ENCODE measurements at regions not wholly inside any gene's neighbourhood (a gene's known extent, or its start where the extent isn't known, plus 50 kb on each side); places are given as distances from the start of the nearest gene placed in this dataset.

DNA sequence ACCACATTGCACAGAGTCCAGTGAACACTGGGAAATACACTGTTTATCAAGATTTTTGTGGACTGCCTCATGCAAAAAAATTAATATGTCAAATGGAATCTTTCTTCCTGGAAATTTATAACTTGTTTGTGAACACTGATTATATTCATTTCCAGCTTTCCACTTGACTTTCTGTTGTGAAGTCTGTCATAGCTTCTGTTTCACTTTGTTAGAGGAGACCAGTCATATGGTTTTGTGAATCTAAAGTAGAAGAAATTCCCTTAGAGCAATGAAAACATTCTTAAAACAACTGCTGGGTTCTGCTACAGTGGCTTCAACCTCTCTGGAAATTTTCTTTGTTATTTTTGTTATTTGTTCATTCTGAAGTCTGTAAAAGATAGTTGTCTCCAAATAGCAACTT, 349.5 kb upstream of the NFE2L3 start:
- no peak for TF ChIP-seq EZH2 (IDR thresholded peaks at IDR 0.05; ENCODE audit: borderline replicate concordance, low read depth, low read length, poor library complexity, severe bottlenecking)
- TF ChIP-seq, protein P1, sequence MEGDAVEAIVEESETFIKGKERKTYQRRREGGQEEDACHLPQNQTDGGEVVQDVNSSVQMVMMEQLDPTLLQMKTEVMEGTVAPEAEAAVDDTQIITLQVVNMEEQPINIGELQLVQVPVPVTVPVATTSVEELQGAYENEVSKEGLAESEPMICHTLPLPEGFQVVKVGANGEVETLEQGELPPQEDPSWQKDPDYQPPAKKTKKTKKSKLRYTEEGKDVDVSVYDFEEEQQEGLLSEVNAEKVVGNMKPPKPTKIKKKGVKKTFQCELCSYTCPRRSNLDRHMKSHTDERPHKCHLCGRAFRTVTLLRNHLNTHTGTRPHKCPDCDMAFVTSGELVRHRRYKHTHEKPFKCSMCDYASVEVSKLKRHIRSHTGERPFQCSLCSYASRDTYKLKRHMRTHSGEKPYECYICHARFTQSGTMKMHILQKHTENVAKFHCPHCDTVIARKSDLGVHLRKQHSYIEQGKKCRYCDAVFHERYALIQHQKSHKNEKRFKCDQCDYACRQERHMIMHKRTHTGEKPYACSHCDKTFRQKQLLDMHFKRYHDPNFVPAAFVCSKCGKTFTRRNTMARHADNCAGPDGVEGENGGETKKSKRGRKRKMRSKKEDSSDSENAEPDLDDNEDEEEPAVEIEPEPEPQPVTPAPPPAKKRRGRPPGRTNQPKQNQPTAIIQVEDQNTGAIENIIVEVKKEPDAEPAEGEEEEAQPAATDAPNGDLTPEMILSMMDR (conservative IDR thresholded peaks at IDR 0.05; ENCODE audit: low read depth, low read length), result no peak
- H3K4me3 ChIP-seq (ENCODE audit: low read depth, low read length, poor library complexity, severe bottlenecking), result no peak overlapping the region
- no peaks in the 10 kb centered on the region for H3K4me1 ChIP-seq (ENCODE audit: insufficient read depth, low read length, poor library complexity, severe bottlenecking)
- no TSS peak for BruUV-seq (replicated peaks)
- POLR2A ChIA-PET (ENCODE audit: low non-redundant PET), result no interaction called here
- CTCF ChIA-PET, result no interaction called here
- DNase-seq (ENCODE audit: low spot score), result no peak
- intact Hi-C loops (cut with micrococcal nuclease; ENCODE audit: unreplicated experiment), result no loop called here
- no peaks in the 10 kb centered on the region for H3K9me3 ChIP-seq (ENCODE audit: low read depth, low read length, poor library complexity, severe bottlenecking)
- no peak overlapping the region for H3K27ac ChIP-seq (ENCODE audit: low read depth, low read length, poor library complexity, severe bottlenecking)
- peaks cover 43% of the 10 kb centered on the region for H3K27me3 ChIP-seq (replicated peaks; ENCODE audit: insufficient read depth, low read depth, low read length, poor library complexity)
- H3K36me3 ChIP-seq (ENCODE audit: insufficient read depth, low read length, poor library complexity, severe bottlenecking), result no peaks in the 10 kb centered on the region

GRCh38 chr7:25803117-25803887, 348.7 kb upstream of the NFE2L3 start:
- intact Hi-C loops (cut with micrococcal nuclease; ENCODE audit: unreplicated experiment), result no loop called here
- POLR2A ChIA-PET (ENCODE audit: low non-redundant PET), result no interaction called here
- H3K4me1 ChIP-seq (ENCODE audit: insufficient read depth, low read length, poor library complexity, severe bottlenecking), result no peaks in the 10 kb centered on the region
- no peak overlapping the region for H3K27ac ChIP-seq (ENCODE audit: low read depth, low read length, poor library complexity, severe bottlenecking)
- H3K27me3 ChIP-seq (replicated peaks; ENCODE audit: insufficient read depth, low read depth, low read length, poor library complexity), result peaks cover 51% of the 10 kb centered on the region
- H3K36me3 ChIP-seq (ENCODE audit: insufficient read depth, low read length, poor library complexity, severe bottlenecking), result no peaks in the 10 kb centered on the region
- DNase-seq (ENCODE audit: low spot score), result no peak
- BruUV-seq (replicated peaks), result no TSS peak
- H3K4me3 ChIP-seq (ENCODE audit: low read depth, low read length, poor library complexity, severe bottlenecking), result no peak overlapping the region
- H3K9me3 ChIP-seq (ENCODE audit: low read depth, low read length, poor library complexity, severe bottlenecking), result no peaks in the 10 kb centered on the region
- CTCF ChIA-PET, result no interaction called here
- TF ChIP-seq, protein P1 (conservative IDR thresholded peaks at IDR 0.05; ENCODE audit: low read depth, low read length), result no peak
- no peak for TF ChIP-seq EZH2 (IDR thresholded peaks at IDR 0.05; ENCODE audit: borderline replicate concordance, low read depth, low read length, poor library complexity, severe bottlenecking)

DNA sequence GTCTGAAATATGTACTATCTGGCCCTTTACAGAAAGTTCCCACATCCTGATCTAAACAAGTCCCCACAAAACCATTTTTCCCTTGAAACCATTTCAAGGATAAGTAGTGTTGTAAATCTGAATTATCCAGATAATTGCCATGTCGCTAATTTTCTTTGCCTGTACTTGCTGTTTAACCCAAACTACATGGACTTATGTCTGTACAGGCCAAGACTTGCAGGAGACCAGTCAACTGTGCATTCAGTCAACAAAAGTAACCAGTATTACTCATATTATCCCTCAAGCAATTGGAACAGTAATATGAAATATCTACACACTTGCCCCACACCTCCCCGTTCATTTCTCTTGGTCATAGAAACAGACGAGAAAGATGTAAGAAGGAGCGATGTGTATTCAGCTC, 347.8 kb upstream of the NFE2L3 start:
- ChIA-PET POLR2A (ENCODE audit: low non-redundant PET) (no interaction called here), CTCF (no interaction called here)
- Histone ChIP-seq H3K9me3 (ENCODE audit: low read depth, low read length, poor library complexity, severe bottlenecking) (no peaks in the 10 kb centered on the region), H3K4me1 (ENCODE audit: insufficient read depth, low read length, poor library complexity, severe bottlenecking) (no peaks in the 10 kb centered on the region), H3K27me3 (replicated peaks; ENCODE audit: insufficient read depth, low read depth, low read length, poor library complexity) (peaks cover 58% of the 10 kb centered on the region), H3K27ac (ENCODE audit: low read depth, low read length, poor library complexity, severe bottlenecking) (no peak overlapping the region), H3K36me3 (ENCODE audit: insufficient read depth, low read length, poor library complexity, severe bottlenecking) (no peaks in the 10 kb centered on the region), H3K4me3 (ENCODE audit: low read depth, low read length, poor library complexity, severe bottlenecking) (no peak overlapping the region)
- BruUV-seq (replicated peaks), result no TSS peak
- intact Hi-C loops (cut with micrococcal nuclease; ENCODE audit: unreplicated experiment), result no loop called here
- DNase-seq (ENCODE audit: low spot score), result no peak
- no peak for TF ChIP-seq EZH2 (IDR thresholded peaks at IDR 0.05; ENCODE audit: borderline replicate concordance, low read depth, low read length, poor library complexity, severe bottlenecking)
- TF ChIP-seq, protein P1 (conservative IDR thresholded peaks at IDR 0.05; ENCODE audit: low read depth, low read length), result no peak
